ENCODE measurements at regions not wholly inside any gene's neighbourhood (a gene's known extent, or its start where the extent isn't known, plus 50 kb on each side); places are given as distances from the start of the nearest gene placed in this dataset.
A peak's percentile ranks its signal among the peaks of the same experiment; 100 is the strongest.

DNA sequence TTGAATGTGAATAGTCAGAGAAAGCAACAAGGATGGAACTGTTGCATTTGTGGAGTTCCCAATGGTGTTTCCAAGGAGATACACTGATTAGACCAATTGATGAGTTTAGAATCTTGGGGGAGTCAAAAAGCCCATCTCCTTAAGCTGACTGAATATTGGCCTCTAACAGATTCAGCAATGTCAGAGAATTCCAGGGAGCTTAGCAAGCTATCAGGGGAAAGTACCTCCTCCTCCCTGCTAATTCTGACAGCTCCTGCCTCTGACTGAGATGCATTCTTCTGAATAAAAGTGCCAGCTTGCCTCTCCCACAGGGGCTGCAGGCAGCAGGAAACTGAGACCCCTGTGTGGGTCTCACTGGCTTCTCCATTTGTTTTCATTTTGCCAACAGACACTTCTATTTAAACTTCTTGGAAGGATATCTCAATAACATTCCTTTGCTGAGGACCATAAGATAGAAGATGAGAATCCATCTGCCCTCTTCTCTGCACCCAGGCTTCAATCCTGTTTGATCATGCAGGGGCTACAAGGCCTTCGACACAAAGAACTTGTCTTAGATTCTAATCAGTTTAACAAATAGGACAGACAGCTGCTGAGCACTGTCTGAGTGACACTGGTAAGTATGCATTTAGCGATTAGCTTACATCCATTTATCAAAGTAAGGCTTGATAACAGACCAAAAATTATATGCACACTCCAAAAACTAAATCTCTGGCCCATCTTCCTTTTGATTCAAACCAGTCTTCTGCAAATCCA lies 1080.8 kb downstream of the TUSC7 start:
- H3K4me3 ChIP-seq (ENCODE audit: low read depth, low read length) = no peak overlapping the region
- TF ChIP-seq, protein P1, sequence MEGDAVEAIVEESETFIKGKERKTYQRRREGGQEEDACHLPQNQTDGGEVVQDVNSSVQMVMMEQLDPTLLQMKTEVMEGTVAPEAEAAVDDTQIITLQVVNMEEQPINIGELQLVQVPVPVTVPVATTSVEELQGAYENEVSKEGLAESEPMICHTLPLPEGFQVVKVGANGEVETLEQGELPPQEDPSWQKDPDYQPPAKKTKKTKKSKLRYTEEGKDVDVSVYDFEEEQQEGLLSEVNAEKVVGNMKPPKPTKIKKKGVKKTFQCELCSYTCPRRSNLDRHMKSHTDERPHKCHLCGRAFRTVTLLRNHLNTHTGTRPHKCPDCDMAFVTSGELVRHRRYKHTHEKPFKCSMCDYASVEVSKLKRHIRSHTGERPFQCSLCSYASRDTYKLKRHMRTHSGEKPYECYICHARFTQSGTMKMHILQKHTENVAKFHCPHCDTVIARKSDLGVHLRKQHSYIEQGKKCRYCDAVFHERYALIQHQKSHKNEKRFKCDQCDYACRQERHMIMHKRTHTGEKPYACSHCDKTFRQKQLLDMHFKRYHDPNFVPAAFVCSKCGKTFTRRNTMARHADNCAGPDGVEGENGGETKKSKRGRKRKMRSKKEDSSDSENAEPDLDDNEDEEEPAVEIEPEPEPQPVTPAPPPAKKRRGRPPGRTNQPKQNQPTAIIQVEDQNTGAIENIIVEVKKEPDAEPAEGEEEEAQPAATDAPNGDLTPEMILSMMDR (conservative IDR thresholded peaks at IDR 0.05; ENCODE audit: low read depth, low read length) = no peak
- no peak for DNase-seq (ENCODE audit: low read depth)

DNA sequence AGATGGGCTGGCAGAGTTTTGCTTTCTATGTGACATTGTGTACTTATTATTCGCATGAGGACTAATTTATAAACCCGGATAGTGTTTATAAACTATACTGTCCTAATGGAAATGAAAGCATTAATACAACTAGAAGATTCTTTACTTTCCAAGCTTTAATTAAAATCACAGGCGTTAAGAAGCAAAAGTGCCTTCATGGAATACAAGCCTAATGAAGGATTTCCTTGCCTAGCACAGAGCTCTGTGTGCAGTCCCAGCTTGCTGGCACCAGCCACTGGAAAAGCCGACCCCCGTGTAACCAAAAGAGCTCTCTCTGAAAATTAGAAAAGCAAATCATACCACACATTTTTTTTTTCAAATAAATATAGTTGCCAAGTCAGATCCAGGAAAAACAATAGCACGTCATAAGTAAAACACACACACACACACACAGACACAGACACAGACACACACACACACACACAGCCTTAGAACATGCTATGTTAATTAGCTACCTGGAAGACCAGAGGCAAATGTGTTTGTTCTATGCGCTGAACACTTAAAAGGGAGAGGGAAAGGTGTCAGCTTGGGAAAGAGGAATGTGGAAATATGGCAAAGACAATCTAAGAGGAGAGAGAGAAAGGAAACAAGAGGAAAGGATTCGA lies 1084.2 kb downstream of the TUSC7 start:
- no peak for DNase-seq (ENCODE audit: low read depth)
- TF ChIP-seq, protein P1 (conservative IDR thresholded peaks at IDR 0.05; ENCODE audit: low read depth, low read length) = no peak
- no peak overlapping the region for H3K4me3 ChIP-seq (ENCODE audit: low read depth, low read length)

DNA sequence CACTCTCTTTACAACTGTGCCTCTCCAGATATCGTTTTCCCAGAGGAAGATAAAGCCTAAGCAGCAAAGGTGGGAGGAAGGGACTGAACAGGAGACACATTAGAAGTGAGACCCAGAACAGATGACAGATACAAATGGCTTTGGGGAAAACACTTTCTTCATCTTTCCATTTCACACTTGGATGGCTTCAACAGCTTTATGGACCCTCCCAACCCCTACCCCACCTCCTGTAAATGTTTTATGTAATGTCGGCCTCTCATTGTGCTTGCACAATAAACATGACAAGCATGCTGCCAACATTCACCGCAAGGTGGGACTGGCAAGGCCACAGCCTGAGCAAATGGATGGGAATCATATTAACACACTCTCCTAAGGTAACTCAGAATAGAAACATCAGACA lies 1088.6 kb downstream of the TUSC7 start:
- no peak overlapping the region for H3K4me3 ChIP-seq (ENCODE audit: low read depth, low read length)
- DNase-seq (ENCODE audit: low read depth) = no peak
- TF ChIP-seq, protein P1 (conservative IDR thresholded peaks at IDR 0.05; ENCODE audit: low read depth, low read length) = peak; percentile 9

DNA sequence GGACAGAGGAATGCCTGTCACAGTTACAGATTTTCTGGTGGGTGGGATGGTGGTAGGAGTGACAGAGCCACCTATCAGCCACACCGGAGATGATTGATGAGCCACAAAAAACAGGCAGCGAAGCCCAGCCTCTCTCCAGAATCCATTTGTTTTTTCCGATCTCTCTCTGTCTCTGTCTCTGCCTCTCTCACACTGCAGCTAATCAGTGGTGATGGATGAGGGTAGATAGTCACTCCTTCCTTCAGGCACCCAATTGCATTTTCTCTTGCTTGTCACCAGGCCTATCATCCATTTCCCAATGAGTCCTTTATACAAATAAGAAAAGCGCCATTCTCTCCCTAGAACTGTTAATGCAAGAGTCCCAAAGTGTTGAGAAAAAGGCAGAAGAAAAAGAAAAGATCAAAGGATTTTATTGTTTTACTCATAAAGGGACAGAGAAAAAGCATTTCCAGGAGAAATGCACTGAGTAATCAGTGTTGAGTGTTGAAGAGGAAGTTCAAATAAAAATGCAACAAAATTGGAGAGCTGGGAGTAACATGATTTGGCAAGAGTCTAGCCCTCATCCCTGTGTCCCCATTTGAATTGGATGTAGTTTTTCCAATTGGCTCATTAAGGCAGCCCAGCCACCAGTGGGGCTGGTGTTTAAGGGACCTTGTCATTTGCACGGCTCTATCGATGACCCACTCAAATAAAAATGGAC lies 1089.3 kb downstream of the TUSC7 start:
- DNase-seq (ENCODE audit: low read depth) = no peak
- H3K4me3 ChIP-seq (ENCODE audit: low read depth, low read length) = no peak overlapping the region
- TF ChIP-seq, protein P1 (conservative IDR thresholded peaks at IDR 0.05; ENCODE audit: low read depth, low read length) = no peak

DNA sequence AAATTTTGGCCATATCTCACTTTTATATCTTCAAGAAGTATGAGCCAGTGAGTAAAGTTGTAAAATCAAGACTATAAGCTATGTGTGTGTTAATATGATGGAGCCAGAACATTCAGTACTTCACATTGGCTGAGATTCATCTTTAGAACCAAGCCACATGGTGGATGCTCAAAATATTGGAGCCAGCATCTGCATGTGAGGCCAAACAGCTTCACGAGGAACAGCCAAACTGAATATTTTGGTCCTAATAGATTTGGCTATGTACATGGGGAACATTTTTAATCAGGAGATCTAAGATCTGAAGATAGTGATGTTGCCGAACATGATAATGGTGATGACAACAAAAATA lies 1089.8 kb downstream of the TUSC7 start:
- TF ChIP-seq, protein P1 (conservative IDR thresholded peaks at IDR 0.05; ENCODE audit: low read depth, low read length) = no peak
- H3K4me3 ChIP-seq (ENCODE audit: low read depth, low read length) = no peak overlapping the region
- no peak for DNase-seq (ENCODE audit: low read depth)

DNA sequence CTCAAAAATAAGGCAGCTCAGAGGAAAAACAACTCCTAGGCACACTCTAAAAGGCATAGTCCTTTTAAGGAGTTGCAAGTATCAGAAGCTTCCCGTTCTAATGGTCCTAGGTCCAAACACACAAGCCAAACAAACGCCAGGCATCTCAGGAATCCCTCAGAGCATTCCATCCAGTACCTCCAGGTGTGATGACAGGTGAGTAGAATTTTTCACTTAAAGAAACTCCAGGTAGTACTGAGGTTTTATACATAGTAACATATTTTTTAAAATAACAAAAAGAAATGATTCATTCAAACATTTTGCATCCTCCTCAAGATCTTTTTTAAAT lies 1092.3 kb downstream of the TUSC7 start:
- TF ChIP-seq, protein P1 (conservative IDR thresholded peaks at IDR 0.05; ENCODE audit: low read depth, low read length) = no peak
- no peak overlapping the region for H3K4me3 ChIP-seq (ENCODE audit: low read depth, low read length)
- DNase-seq (ENCODE audit: low read depth) = no peak

Data from epithelial cell of proximal tubule (primary cell).